Testis (tissue), 2 donors: ENCODE measurements at regions not wholly inside any gene's neighbourhood (a gene's known extent, or its start where the extent isn't known, plus 50 kb on each side); places are given as distances from the start of the nearest gene placed in this dataset.

Source experiments
- DNase-seq: peaks from one replicate; pipeline ENCODE4 v3.0.0-alpha.2; 2019
- H3K27ac ChIP-seq, 2 donors: fragments of 200-600 bp; sonication (generic); one replicate each; pipeline ENCODE4 v1.5.1; 2019
- H3K27me3 ChIP-seq: fragments of 200-600 bp; sonication (generic); one replicate; pipeline ENCODE4 v1.5.1; 2019
- H3K36me3 ChIP-seq: fragments of 200-600 bp; sonication (generic); one replicate; pipeline ENCODE4 v1.5.1; 2017; ENCODE audit warnings: low read depth; ENCODE audit errors: missing control alignments
- H3K4me1 ChIP-seq: fragments of 200-600 bp; sonication (generic); one replicate; pipeline ENCODE4 v1.5.1; 2019
- H3K4me3 ChIP-seq, 2 donors: fragments of 200-600 bp; sonication (generic); one replicate each; pipeline ENCODE4 v1.5.1; 2017 to 2019
- H3K9me3 ChIP-seq: fragments of 200-600 bp; sonication (generic); one replicate; pipeline ENCODE4 v1.5.1; 2017
- CTCF ChIP-seq, 3 experiments: fragments of 450-650 bp in 2 of 3; fragments of 200-600 bp in 1 of 3; sonication (generic) in 1 of 3; IDR thresholded peaks; one replicate each; pipeline ENCODE4 v1.5.1; 2016 to 2019; ENCODE audit warnings: antibody characterized with exemption in 3 of 3, mild to moderate bottlenecking in 2 of 3, moderate library complexity in 1 of 3
- POLR2A ChIP-seq: fragments of 450-650 bp; IDR thresholded peaks from one replicate; pipeline ENCODE4 v1.6.1; 2017; ENCODE audit warnings: antibody characterized with exemption, mild to moderate bottlenecking, moderate library complexity
- whole genome bisulfite sequencing, 2 donors: methylation state at CpG; one replicate each; pipeline ENCODE4 v1.1.5; 2018; 5-methylcytosine and 5-hydroxymethylcytosine counted together
- intact Hi-C: fragments of 100-400 bp; cut with DNase I; formaldehyde crosslinking; loops from one replicate; pipeline ENCODE4 v1.15.1; 2023; ENCODE audit warnings: low total_unique reads

DNA sequence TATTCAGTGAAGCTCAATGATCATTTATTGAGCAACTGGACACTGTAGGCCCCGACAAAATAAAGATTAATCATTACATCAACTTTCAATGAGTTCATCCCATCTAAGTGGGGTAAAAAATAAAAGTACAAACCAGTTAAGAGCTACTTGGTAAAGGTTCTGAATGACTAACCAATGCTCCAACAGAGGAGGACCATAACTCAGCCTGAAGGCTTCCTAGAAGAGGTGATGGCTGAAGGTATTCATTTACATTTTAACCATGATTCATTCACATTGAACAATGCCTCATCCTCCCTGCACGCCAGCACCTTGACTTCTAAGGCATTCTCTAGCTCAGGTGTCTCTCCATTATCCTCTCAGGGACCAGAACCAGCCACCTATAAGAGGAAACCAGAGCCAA lies 201.4 kb downstream of the ZNF462 start:
- Histone ChIP-seq H3K4me3 (no peak overlapping the region), H3K27ac (no peak overlapping the region), H3K36me3 (no peaks in the 10 kb centered on the region), H3K9me3 (no peaks in the 10 kb centered on the region), H3K27me3 (no peaks in the 10 kb centered on the region), H3K4me1 (no peaks in the 10 kb centered on the region)
- intact Hi-C loops = no loop called here
- DNase-seq = no peak
- no peak for TF ChIP-seq POLR2A
- no peak for TF ChIP-seq CTCF (IDR thresholded peaks at IDR 0.05)
- WGBS, 2 donors = 92 to 97% methylated on average over 2 of the region's 2 CpGs

GRCh38 chr9:107065549-107065948 lies 202.6 kb downstream of the ZNF462 start:
- DNase-seq = no peak
- 49 to 52% methylated on average over 2 of the region's 2 CpGs for WGBS, 2 donors

GRCh38 chr9:107067739-107068416 lies 204.9 kb downstream of the ZNF462 start:
- TF ChIP-seq CTCF (IDR thresholded peaks at IDR 0.05) (no peak), POLR2A (no peak)

More at GRCh38 chr9:107065549-107065948, 202.6 kb downstream of the ZNF462 start:
- Histone ChIP-seq H3K4me1 (no peaks in the 10 kb centered on the region), H3K27ac (no peak overlapping the region), H3K9me3 (no peaks in the 10 kb centered on the region), H3K36me3 (no peaks in the 10 kb centered on the region), H3K27me3 (no peaks in the 10 kb centered on the region), H3K4me3 (no peak overlapping the region)
- TF ChIP-seq POLR2A (no peak), CTCF (IDR thresholded peaks at IDR 0.05) (no peak)
- intact Hi-C loops = no loop called here

GRCh38 chr9:107068581-107068980 lies 205.6 kb downstream of the ZNF462 start:
- no peaks in the 10 kb centered on the region for H3K9me3 ChIP-seq
- WGBS, 2 donors = 75 to 76% methylated on average over 2 of the region's 2 CpGs
- DNase-seq = no peak
- H3K4me1 ChIP-seq = no peaks in the 10 kb centered on the region
- H3K27ac ChIP-seq = no peak overlapping the region
- no peaks in the 10 kb centered on the region for H3K27me3 ChIP-seq
- no peak overlapping the region for H3K4me3 ChIP-seq
- TF ChIP-seq POLR2A (no peak), CTCF (IDR thresholded peaks at IDR 0.05) (no peak)
- intact Hi-C loops = no loop called here
- H3K36me3 ChIP-seq = no peaks in the 10 kb centered on the region

More at GRCh38 chr9:107067739-107068416, 204.9 kb downstream of the ZNF462 start:
- Histone ChIP-seq H3K4me1 (no peaks in the 10 kb centered on the region), H3K27ac (no peak overlapping the region), H3K9me3 (no peaks in the 10 kb centered on the region), H3K4me3 (no peak overlapping the region), H3K36me3 (no peaks in the 10 kb centered on the region), H3K27me3 (no peaks in the 10 kb centered on the region)
- intact Hi-C loops = no loop called here
- DNase-seq = no peak
- whole genome bisulfite sequencing, 2 donors = 93 to 97% methylated on average over 6 of the region's 6 CpGs

- WGBS, 2 donors = 46 to 50% methylated on average over 1 of the region's 1 CpG
- DNase-seq = no peak
- H3K27ac ChIP-seq = no peak overlapping the region
- TF ChIP-seq CTCF (IDR thresholded peaks at IDR 0.05) (no peak), POLR2A (no peak)
- no peaks in the 10 kb centered on the region for H3K27me3 ChIP-seq
- no peaks in the 10 kb centered on the region for H3K4me1 ChIP-seq
- H3K9me3 ChIP-seq = no peaks in the 10 kb centered on the region
- intact Hi-C loops = no loop called here
- H3K4me3 ChIP-seq = no peak overlapping the region
- no peaks in the 10 kb centered on the region for H3K36me3 ChIP-seq
Observed at GRCh38 chr9:107070586-107070985, 207.6 kb downstream of the ZNF462 start.
